B cell (primary cell): ENCODE measurements at regions not wholly inside any gene's neighbourhood (a gene's known extent, or its start where the extent isn't known, plus 50 kb on each side); places are given as distances from the start of the nearest gene placed in this dataset.
"Not testable (repeated sequence)": the region's sequence is repeated elsewhere in the genome, so short reads cannot be mapped to it uniquely, and the experiment has no call there.

Source experiments
- ATAC-seq: fragments of 200-7000 bp; cut with Tn5 transposase; one replicate; pipeline ENCODE4 v1.10.0; 2021; ENCODE audit warnings: low read depth, mild to moderate bottlenecking, moderate number of reproducible peaks, moderate library complexity
- CTCF ChIA-PET: fragments of 350-600 bp; sonication (Branson Sonifier 250); formaldehyde crosslinking; loops from one replicate; lab custom pipeline; 2021; ENCODE audit warnings: antibody characterized with exemption, inconsistent platforms; lab: Charles Lee
- POLR2A ChIA-PET: fragments of 350-600 bp; sonication (Branson Sonifier 250); formaldehyde crosslinking; loops from one replicate; lab custom pipeline; 2021; ENCODE audit warnings: antibody characterized with exemption; lab: Charles Lee
- DNase-seq: peaks from one replicate; pipeline ENCODE4 v3.0.0; 2013
- H2AFZ ChIP-seq: 2 replicates; pipeline ENCODE4 v1.6.1; 2012; ENCODE audit warnings: mild to moderate bottlenecking, low read depth, low read length; ENCODE audit not compliant: insufficient read depth, poor library complexity, severe bottlenecking
- H3K27ac ChIP-seq, 2 donors: 1 replicate in 1 of 2; 2 replicates in 1 of 2; pipeline ENCODE4 v1.5.1; 2012 to 2013; ENCODE audit warnings: low read length in 2 of 2, mild to moderate bottlenecking in 2 of 2, moderate library complexity in 1 of 2
- H3K27me3 ChIP-seq, 4 experiments: fragments of 200-600 bp in 1 of 4; sonication (generic) in 1 of 4; replicated peaks in 1 of 4; 1 replicate in 2 of 4; 2 replicates in 2 of 4; pipeline versions ENCODE4 v1.6.1 to v1.7.0; 2013 to 2016; ENCODE audit warnings: low read length in 3 of 4, mild to moderate bottlenecking in 2 of 4, mixed read lengths in 1 of 4, moderate library complexity in 1 of 4; ENCODE audit not compliant: insufficient read depth in 4 of 4, control insufficient read depth in 3 of 4; ENCODE audit errors: control extremely low read depth in 1 of 4
- H3K36me3 ChIP-seq, 2 experiments: replicated peaks in 1 of 2; 1 replicate in 1 of 2; 2 replicates in 1 of 2; pipeline versions ENCODE4 v1.6.1 to v1.7.1; 2013; ENCODE audit warnings: low read length in 1 of 2; ENCODE audit not compliant: insufficient read depth in 2 of 2, control insufficient read depth in 1 of 2; ENCODE audit errors: control extremely low read depth in 1 of 2, extremely low read depth in 1 of 2
- H3K4me1 ChIP-seq, 2 donors: fragments of 200-600 bp in 1 of 2; sonication (generic) in 1 of 2; 1 replicate in 1 of 2; 2 replicates in 1 of 2; pipeline versions ENCODE4 v1.5.1 to v1.6.1; 2013 to 2017; ENCODE audit warnings: low read length in 2 of 2; ENCODE audit not compliant: control insufficient read depth in 2 of 2, insufficient read depth in 2 of 2
- H3K4me2 ChIP-seq: replicated peaks from 2 replicates; pipeline ENCODE3; 2012; ENCODE audit warnings: mild to moderate bottlenecking, low read depth, low read length; ENCODE audit not compliant: poor library complexity, severe bottlenecking
- H3K4me3 ChIP-seq, 5 experiments: fragments of 200-600 bp in 1 of 5; sonication (generic) in 1 of 5; 1 replicate in 3 of 5; 2 replicates in 2 of 5; pipeline versions ENCODE4 v1.5.1 to v1.7.0; 2011 to 2016; ENCODE audit warnings: low read length in 4 of 5, mild to moderate bottlenecking in 4 of 5, low read depth in 2 of 5, control low read depth in 1 of 5, moderate library complexity in 1 of 5; ENCODE audit not compliant: insufficient read depth in 1 of 5; ENCODE audit errors: control extremely low read depth in 1 of 5, extremely low read depth in 1 of 5
- H3K79me2 ChIP-seq: fragments of 200-600 bp; sonication (generic); one replicate; pipeline ENCODE4 v1.6.0; 2016; ENCODE audit warnings: low read length; ENCODE audit not compliant: control insufficient read depth, insufficient read depth
- H3K9ac ChIP-seq: fragments of 200-600 bp; sonication (generic); 2 replicates; pipeline ENCODE4 v1.6.1; 2017; ENCODE audit warnings: mild to moderate bottlenecking, low read length, moderate library complexity
- H3K9me3 ChIP-seq, 3 donors: one replicate each; pipeline versions ENCODE4 v1.6.1 to v1.7.1; 2013; ENCODE audit warnings: low read length in 2 of 3; ENCODE audit not compliant: control insufficient read depth in 2 of 3, insufficient read depth in 1 of 3; ENCODE audit errors: control extremely low read depth in 1 of 3
- H4K20me1 ChIP-seq: 2 replicates; pipeline ENCODE4 v1.6.0; 2012; ENCODE audit warnings: mild to moderate bottlenecking, low read length; ENCODE audit not compliant: insufficient read depth, control insufficient read depth, poor library complexity, severe bottlenecking
- H3K27ac Mint-ChIP-seq: one replicate; pipeline ENCODE4 v1.8.0; 2021; ENCODE audit warnings: mixed read lengths
- H3K27me3 Mint-ChIP-seq: one replicate; pipeline ENCODE4 v1.8.0; 2021; ENCODE audit warnings: mixed read lengths
- H3K4me1 Mint-ChIP-seq: one replicate; pipeline ENCODE4 v1.8.0; 2021; ENCODE audit warnings: mixed read lengths
- H3K4me3 Mint-ChIP-seq: one replicate; pipeline ENCODE4 v1.8.0; 2021; ENCODE audit warnings: mixed read lengths
- H3K9me3 Mint-ChIP-seq: one replicate; pipeline ENCODE4 v1.8.0; 2022; ENCODE audit warnings: mixed read lengths; ENCODE audit not compliant: insufficient read depth
- EZH2 ChIP-seq: IDR thresholded peaks from 2 replicates; pipeline ENCODE4 v1.6.1; 2012; ENCODE audit warnings: borderline replicate concordance, low read depth, mild to moderate bottlenecking, moderate library complexity, low read length; ENCODE audit not compliant: insufficient read depth, poor library complexity, severe bottlenecking
- WGBS: methylation state at CpG from one replicate; pipeline ENCODE4 v1.1.5; 2013; ENCODE audit warnings: missing lambda C conversion rate; ENCODE audit not compliant: insufficient coverage; 5-methylcytosine and 5-hydroxymethylcytosine counted together
- intact Hi-C: fragments of 100-400 bp; cut with micrococcal nuclease; formaldehyde crosslinking; loops from one replicate; pipeline ENCODE4 v1.10.0; 2022
- TF ChIP-seq, protein P1 (sequence below): fragments of 200-600 bp; IDR thresholded peaks from one replicate; pipeline ENCODE4 v1.8.0; 2022; ENCODE audit warnings: antibody characterized with exemption, mild to moderate bottlenecking

DNA sequence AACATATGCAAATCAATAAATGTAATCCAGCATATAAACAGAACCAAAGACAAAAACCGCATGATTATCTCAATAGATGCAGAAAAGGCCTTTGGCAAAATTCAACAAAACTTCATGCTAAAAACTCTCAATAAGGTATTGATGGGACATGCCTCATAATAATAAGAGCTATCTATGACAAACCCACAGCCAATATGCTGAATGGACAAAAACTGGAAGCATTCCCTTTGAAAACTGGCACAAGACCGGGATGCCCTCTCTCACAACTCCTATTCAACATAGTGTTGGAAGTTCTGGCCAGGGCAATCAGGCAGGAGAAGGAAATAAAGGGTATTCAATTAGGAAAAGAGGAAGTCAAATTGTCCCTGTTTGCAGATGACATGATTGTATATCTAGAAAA lies 2148.1 kb upstream of the DEFB115 start:
- no CpG with 5 or more reads among the region's 2 CpGs for WGBS
- H3K27ac ChIP-seq, H3K4me1 Mint-ChIP-seq, intact Hi-C loops, H3K4me3 Mint-ChIP-seq, POLR2A ChIA-PET, H3K9me3 Mint-ChIP-seq, H3K27me3 Mint-ChIP-seq, H3K36me3 ChIP-seq, H3K4me2 ChIP-seq, H3K79me2 ChIP-seq, CTCF ChIA-PET, H3K9ac ChIP-seq, H4K20me1 ChIP-seq, H3K9me3 ChIP-seq, DNase-seq, H3K27ac Mint-ChIP-seq, H3K4me1 ChIP-seq, H3K27me3 ChIP-seq, H2AFZ ChIP-seq, H3K4me3 ChIP-seq, ATAC-seq: not testable (repeated sequence)

DNA sequence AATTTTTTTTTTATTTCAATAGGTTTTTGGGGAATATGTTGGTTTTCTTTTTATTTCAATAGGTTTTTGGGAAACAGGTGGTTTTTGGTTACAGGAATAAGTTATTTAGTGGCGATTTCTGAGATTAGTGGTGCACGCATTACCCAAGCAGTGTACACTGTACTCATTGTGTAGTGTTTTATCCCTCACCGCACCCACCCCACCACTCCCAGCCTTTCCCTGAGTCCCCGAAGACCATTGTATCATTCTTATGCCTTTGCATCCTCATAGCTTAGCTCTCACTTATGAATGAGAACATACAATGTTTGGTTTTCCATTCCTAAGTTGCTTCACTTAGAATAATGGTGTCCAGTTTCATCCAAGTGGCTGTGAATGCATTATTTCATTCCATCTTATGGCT lies 2142.4 kb upstream of the DEFB115 start:
- H3K9ac ChIP-seq, H3K4me3 ChIP-seq, POLR2A ChIA-PET, H3K27ac ChIP-seq, ATAC-seq, H2AFZ ChIP-seq, CTCF ChIA-PET, H3K4me3 Mint-ChIP-seq, H3K27me3 Mint-ChIP-seq, H3K4me2 ChIP-seq, H3K27ac Mint-ChIP-seq, H3K36me3 ChIP-seq, H3K79me2 ChIP-seq, H3K9me3 ChIP-seq, H3K4me1 ChIP-seq, intact Hi-C loops, H3K27me3 ChIP-seq, H4K20me1 ChIP-seq, DNase-seq, H3K4me1 Mint-ChIP-seq: not testable (repeated sequence)
- 71% methylated on average over 3 of the region's 4 CpGs for WGBS
- peaks cover 11% of the 10 kb centered on the region for H3K9me3 Mint-ChIP-seq

DNA sequence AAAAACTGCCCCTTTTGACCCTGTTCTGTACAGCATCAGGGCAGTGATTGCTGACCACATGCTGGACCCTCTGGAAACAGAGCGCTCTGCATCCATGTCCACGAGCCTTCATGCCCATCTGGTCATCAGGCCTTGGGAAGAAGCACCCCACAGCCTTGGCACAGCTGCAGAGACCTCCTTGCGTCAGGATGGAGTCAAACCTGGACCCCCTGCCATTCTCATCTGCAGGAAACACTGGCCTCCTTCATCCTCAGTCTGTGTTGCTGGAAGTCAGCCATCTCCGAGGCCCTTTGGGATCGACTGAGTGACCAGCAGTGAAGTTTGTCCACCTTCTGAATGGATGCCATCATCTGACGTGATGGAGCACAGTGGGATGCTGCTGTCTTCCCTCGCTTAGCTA lies 2138.3 kb upstream of the DEFB115 start:
- H3K4me1 Mint-ChIP-seq, result no peaks in the 10 kb centered on the region
- no peak overlapping the region for H3K27ac ChIP-seq
- no peaks in the 10 kb centered on the region for H3K36me3 ChIP-seq
- H3K9me3 Mint-ChIP-seq, result peaks cover 16% of the 10 kb centered on the region
- no peak overlapping the region for H2AFZ ChIP-seq
- H3K9ac ChIP-seq, result no peak overlapping the region
- no peak overlapping the region for H3K27ac Mint-ChIP-seq
- DNase-seq, result no peak
- H3K4me2 ChIP-seq, result no peak overlapping the region
- POLR2A ChIA-PET, result no interaction called here
- no peaks in the 10 kb centered on the region for H3K27me3 Mint-ChIP-seq
- intact Hi-C loops, result no loop called here
- TF ChIP-seq, protein P1, sequence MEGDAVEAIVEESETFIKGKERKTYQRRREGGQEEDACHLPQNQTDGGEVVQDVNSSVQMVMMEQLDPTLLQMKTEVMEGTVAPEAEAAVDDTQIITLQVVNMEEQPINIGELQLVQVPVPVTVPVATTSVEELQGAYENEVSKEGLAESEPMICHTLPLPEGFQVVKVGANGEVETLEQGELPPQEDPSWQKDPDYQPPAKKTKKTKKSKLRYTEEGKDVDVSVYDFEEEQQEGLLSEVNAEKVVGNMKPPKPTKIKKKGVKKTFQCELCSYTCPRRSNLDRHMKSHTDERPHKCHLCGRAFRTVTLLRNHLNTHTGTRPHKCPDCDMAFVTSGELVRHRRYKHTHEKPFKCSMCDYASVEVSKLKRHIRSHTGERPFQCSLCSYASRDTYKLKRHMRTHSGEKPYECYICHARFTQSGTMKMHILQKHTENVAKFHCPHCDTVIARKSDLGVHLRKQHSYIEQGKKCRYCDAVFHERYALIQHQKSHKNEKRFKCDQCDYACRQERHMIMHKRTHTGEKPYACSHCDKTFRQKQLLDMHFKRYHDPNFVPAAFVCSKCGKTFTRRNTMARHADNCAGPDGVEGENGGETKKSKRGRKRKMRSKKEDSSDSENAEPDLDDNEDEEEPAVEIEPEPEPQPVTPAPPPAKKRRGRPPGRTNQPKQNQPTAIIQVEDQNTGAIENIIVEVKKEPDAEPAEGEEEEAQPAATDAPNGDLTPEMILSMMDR, result no peak
- no peak for TF ChIP-seq EZH2
- peaks cover 2 to 11% (median 3%) of the 10 kb centered on the region in 3 donors for H3K9me3 ChIP-seq
- H3K4me3 ChIP-seq, result no peak overlapping the region
- CTCF ChIA-PET, result no interaction called here
- no peaks in the 10 kb centered on the region for H3K79me2 ChIP-seq
- WGBS, result 70% methylated on average over 7 of the region's 7 CpGs
- ATAC-seq, result no peak
- H3K4me3 Mint-ChIP-seq, result no peak overlapping the region
- H3K27me3 ChIP-seq, result no peaks in the 10 kb centered on the region
- H4K20me1 ChIP-seq, result no peaks in the 10 kb centered on the region
- H3K4me1 ChIP-seq, result no peaks in the 10 kb centered on the region
